ENCODE measurements at regions not wholly inside any gene's neighbourhood (a gene's known extent, or its start where the extent isn't known, plus 50 kb on each side); places are given as distances from the start of the nearest gene placed in this dataset.

- TF ChIP-seq, protein P1, sequence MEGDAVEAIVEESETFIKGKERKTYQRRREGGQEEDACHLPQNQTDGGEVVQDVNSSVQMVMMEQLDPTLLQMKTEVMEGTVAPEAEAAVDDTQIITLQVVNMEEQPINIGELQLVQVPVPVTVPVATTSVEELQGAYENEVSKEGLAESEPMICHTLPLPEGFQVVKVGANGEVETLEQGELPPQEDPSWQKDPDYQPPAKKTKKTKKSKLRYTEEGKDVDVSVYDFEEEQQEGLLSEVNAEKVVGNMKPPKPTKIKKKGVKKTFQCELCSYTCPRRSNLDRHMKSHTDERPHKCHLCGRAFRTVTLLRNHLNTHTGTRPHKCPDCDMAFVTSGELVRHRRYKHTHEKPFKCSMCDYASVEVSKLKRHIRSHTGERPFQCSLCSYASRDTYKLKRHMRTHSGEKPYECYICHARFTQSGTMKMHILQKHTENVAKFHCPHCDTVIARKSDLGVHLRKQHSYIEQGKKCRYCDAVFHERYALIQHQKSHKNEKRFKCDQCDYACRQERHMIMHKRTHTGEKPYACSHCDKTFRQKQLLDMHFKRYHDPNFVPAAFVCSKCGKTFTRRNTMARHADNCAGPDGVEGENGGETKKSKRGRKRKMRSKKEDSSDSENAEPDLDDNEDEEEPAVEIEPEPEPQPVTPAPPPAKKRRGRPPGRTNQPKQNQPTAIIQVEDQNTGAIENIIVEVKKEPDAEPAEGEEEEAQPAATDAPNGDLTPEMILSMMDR (IDR thresholded peaks at IDR 0.05) = no peak
- no peak for TF ChIP-seq POLR2A (IDR thresholded peaks at IDR 0.05)
Observed at GRCh38 chr14:85295318-85295717, 234.6 kb upstream of the FLRT2 start.
